CD4-positive, alpha-beta T cell (primary cell): ENCODE measurements at regions not wholly inside any gene's neighbourhood (a gene's known extent, or its start where the extent isn't known, plus 50 kb on each side); places are given as distances from the start of the nearest gene placed in this dataset.

Source experiments
- ATAC-seq: fragments of 200-7000 bp; cut with Tn5 transposase; one replicate; pipeline ENCODE4 v1.10.0; 2022; ENCODE audit warnings: mild to moderate bottlenecking; ENCODE audit not compliant: poor library complexity
- CTCF ChIA-PET: fragments of 350-600 bp; sonication (Branson Sonifier 250); formaldehyde crosslinking; loops from one replicate; lab custom pipeline; 2021; ENCODE audit warnings: antibody characterized with exemption, inconsistent platforms; lab: Charles Lee
- POLR2A ChIA-PET: fragments of 350-600 bp; sonication (Branson Sonifier 250); formaldehyde crosslinking; loops from one replicate; lab custom pipeline; 2021; ENCODE audit warnings: antibody characterized with exemption, inconsistent platforms; lab: Charles Lee
- DNase-seq, 14 experiments: peaks; one replicate each; pipeline ENCODE4 v3.0.0-alpha.2; 2013 to 2020; ENCODE audit warnings: mixed read lengths in 2 of 14
- H3K27ac ChIP-seq, 2 donors: one replicate each; pipeline versions ENCODE4 v1.5.1 to v1.7.0; 2013; ENCODE audit warnings: low read length in 2 of 2, low read depth in 1 of 2, mild to moderate bottlenecking in 1 of 2
- H3K27me3 ChIP-seq, 2 experiments: 1 replicate in 1 of 2; 2 replicates in 1 of 2; pipeline versions ENCODE4 v1.6.1 to v1.7.0; 2013; ENCODE audit warnings: low read length in 2 of 2, control low read depth in 1 of 2, mild to moderate bottlenecking in 1 of 2, moderate library complexity in 1 of 2; ENCODE audit not compliant: insufficient read depth in 2 of 2, control insufficient read depth in 1 of 2
- H3K36me3 ChIP-seq: one replicate; pipeline ENCODE4 v1.6.1; 2013; ENCODE audit warnings: low read length, control low read depth; ENCODE audit not compliant: insufficient read depth
- H3K4me1 ChIP-seq: one replicate; pipeline ENCODE4 v1.6.1; 2013; ENCODE audit warnings: low read length, control low read depth; ENCODE audit not compliant: insufficient read depth
- H3K4me3 ChIP-seq: one replicate; pipeline ENCODE4 v1.5.1; 2013; ENCODE audit warnings: mild to moderate bottlenecking, low read length, moderate library complexity
- H3K9me3 ChIP-seq, 2 experiments: 1 replicate in 1 of 2; 2 replicates in 1 of 2; pipeline versions ENCODE4 v1.6.1 to v1.7.0; 2013; ENCODE audit warnings: low read length in 2 of 2, mild to moderate bottlenecking in 2 of 2, control low read depth in 1 of 2, moderate library complexity in 1 of 2; ENCODE audit not compliant: control insufficient read depth in 1 of 2, insufficient read depth in 1 of 2
- H3K27ac Mint-ChIP-seq: one replicate; pipeline ENCODE4 v1.8.0; 2020; ENCODE audit warnings: mixed read lengths
- H3K27me3 Mint-ChIP-seq: one replicate; pipeline ENCODE4 v1.8.0; 2021; ENCODE audit warnings: mixed read lengths
- H3K36me3 Mint-ChIP-seq: one replicate; pipeline ENCODE4 v1.8.0; 2021; ENCODE audit warnings: low read depth, mixed read lengths
- H3K4me1 Mint-ChIP-seq: one replicate; pipeline ENCODE4 v1.8.0; 2021; ENCODE audit warnings: low read depth, mixed read lengths
- H3K4me3 Mint-ChIP-seq: one replicate; pipeline ENCODE4 v1.8.0; 2020; ENCODE audit warnings: mild to moderate bottlenecking, mixed read lengths
- H3K9me3 Mint-ChIP-seq: one replicate; pipeline ENCODE4 v1.8.0; 2020; ENCODE audit warnings: mixed read lengths
- intact Hi-C, 2 experiments: fragments of 100-400 bp; cut with DNase I in 1 of 2; cut with micrococcal nuclease in 1 of 2; formaldehyde crosslinking; loops; one replicate each; pipeline versions ENCODE4 v1.15.1 to v1.9.0; 2023 to 2025; cut with DNase I, micrococcal nuclease
- TF ChIP-seq, protein P1 (sequence below): fragments of 200-600 bp; IDR thresholded peaks from one replicate; pipeline ENCODE4 v1.8.0; 2022; ENCODE audit warnings: antibody characterized with exemption, mild to moderate bottlenecking

DNA sequence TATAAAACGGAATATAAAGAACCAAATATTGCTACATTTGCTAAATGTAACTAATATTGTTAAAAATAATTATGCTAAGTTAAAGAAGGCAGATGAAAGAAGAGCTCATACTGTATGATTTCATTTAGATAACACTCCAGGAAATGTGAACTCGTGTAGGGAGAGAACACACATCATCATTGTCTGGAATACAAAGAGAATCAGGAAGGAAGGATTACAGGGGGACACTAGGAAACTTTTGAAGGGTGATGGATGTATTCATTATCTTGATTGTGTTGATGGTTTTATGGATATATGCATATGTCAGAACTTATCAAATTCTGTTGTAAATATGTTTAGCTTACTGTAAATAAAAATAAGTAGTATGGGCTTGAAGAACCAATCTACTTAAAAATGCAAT, 104.1 kb upstream of the TRIB2 start:
- intact Hi-C loops: no loop called here
- Histone ChIP-seq H3K27me3 (no peaks in the 10 kb centered on the region), H3K9me3 (peaks cover 0 to 6% of the 10 kb centered on the region in 2 experiments), H3K36me3 (no peaks in the 10 kb centered on the region), H3K27ac (no peak overlapping the region), H3K4me3 (no peak overlapping the region), H3K4me1 (no peaks in the 10 kb centered on the region)
- TF ChIP-seq, protein P1, sequence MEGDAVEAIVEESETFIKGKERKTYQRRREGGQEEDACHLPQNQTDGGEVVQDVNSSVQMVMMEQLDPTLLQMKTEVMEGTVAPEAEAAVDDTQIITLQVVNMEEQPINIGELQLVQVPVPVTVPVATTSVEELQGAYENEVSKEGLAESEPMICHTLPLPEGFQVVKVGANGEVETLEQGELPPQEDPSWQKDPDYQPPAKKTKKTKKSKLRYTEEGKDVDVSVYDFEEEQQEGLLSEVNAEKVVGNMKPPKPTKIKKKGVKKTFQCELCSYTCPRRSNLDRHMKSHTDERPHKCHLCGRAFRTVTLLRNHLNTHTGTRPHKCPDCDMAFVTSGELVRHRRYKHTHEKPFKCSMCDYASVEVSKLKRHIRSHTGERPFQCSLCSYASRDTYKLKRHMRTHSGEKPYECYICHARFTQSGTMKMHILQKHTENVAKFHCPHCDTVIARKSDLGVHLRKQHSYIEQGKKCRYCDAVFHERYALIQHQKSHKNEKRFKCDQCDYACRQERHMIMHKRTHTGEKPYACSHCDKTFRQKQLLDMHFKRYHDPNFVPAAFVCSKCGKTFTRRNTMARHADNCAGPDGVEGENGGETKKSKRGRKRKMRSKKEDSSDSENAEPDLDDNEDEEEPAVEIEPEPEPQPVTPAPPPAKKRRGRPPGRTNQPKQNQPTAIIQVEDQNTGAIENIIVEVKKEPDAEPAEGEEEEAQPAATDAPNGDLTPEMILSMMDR: no peak
- no peak for ATAC-seq
- no peaks in the 10 kb centered on the region for H3K27me3 Mint-ChIP-seq
- DNase-seq: no peak
- ChIA-PET CTCF (no interaction called here), POLR2A (interaction anchor here (0.8 to 0.9 kb wide), 2 partner anchors 11 to 13 kb away, joined by 3 read pairs; no protein-coding TSS in a partner anchor)
- no peak overlapping the region for H3K4me3 Mint-ChIP-seq
- no peaks in the 10 kb centered on the region for H3K9me3 Mint-ChIP-seq
- no peak overlapping the region for H3K27ac Mint-ChIP-seq
- H3K36me3 Mint-ChIP-seq: no peaks in the 10 kb centered on the region
- H3K4me1 Mint-ChIP-seq: peaks cover 21% of the 10 kb centered on the region

DNA sequence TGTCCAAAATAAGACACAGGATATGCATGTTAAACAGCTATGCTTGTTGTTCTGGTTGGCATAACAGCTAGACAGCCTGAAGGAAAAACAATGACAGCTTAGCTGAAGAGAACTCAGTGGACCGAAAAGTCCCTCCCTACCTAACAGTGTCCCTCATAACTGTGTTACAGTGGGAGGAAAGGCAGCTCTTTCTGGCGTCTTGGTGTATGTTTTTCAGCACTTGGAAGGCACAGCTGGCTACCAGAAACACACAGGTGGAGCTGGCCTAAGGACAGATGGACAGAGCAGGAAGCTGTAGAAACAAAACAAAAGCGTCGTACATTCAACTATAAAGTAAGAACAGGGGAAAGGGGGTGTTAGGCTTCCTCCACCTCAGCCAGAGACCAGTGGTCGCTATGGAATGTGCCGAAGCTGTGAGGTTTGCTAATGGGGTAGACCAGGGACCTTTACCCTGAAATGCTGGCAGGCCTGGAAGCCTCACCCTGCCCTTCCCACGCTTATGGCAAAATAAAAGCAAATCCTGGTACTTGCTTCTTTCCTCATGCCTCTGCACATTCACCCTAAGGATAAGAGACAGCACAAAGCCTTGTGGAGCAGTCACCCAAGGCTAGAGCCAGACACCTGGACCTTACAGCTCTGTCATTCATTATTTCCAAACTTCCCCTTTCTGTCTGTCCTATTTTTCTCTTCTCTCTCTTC, 103.5 kb upstream of the TRIB2 start:
- no peaks in the 10 kb centered on the region for H3K9me3 Mint-ChIP-seq
- no peak overlapping the region for H3K4me3 ChIP-seq
- H3K27me3 ChIP-seq: no peaks in the 10 kb centered on the region
- H3K4me1 ChIP-seq: no peaks in the 10 kb centered on the region
- no peaks in the 10 kb centered on the region for H3K27me3 Mint-ChIP-seq
- H3K4me3 Mint-ChIP-seq: no peak overlapping the region
- intact Hi-C loops: no loop called here
- H3K27ac ChIP-seq: no peak overlapping the region
- peaks cover 0 to 6% of the 10 kb centered on the region in 2 experiments for H3K9me3 ChIP-seq
- H3K4me1 Mint-ChIP-seq: peaks cover 21% of the 10 kb centered on the region
- DNase-seq: no peak
- no peaks in the 10 kb centered on the region for H3K36me3 Mint-ChIP-seq
- H3K36me3 ChIP-seq: no peaks in the 10 kb centered on the region
- CTCF ChIA-PET: no interaction called here
- POLR2A ChIA-PET: interaction anchor here (0.6 to 0.9 kb wide), 3 partner anchors 12 to 102 kb away, joined by 3 read pairs; no protein-coding TSS in a partner anchor
- no peak for ATAC-seq
- TF ChIP-seq, protein P1: no peak
- H3K27ac Mint-ChIP-seq: no peak overlapping the region

DNA sequence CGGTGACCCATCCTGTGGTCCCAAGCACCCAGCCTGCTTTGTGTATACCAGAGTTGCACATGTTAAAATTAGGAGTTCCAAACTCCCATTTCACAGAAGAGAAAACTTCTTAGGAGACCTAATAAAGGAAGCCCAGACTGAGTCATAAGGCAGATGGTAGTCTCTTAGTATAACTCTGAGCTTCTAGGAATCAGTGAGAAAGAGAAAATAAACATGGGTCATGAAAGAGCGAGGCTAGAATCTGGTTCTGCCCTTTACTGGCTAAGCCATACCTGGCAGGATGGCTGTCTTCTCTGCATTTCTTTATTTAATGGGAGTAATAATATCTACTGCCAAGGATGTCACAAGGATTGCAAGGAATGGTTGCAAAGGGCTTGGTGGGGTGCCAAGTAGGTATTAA, 101.2 kb upstream of the TRIB2 start:
- CTCF ChIA-PET: no interaction called here
- H3K9me3 Mint-ChIP-seq: no peaks in the 10 kb centered on the region
- no peaks in the 10 kb centered on the region for H3K27me3 ChIP-seq

More for the DNA sequence above, 101.2 kb upstream of the TRIB2 start:
- no peak for ATAC-seq
- DNase-seq: no peak
- Histone ChIP-seq H3K9me3 (no peaks in the 10 kb centered on the region), H3K4me3 (no peak overlapping the region), H3K36me3 (no peaks in the 10 kb centered on the region), H3K27ac (no peak overlapping the region), H3K4me1 (no peaks in the 10 kb centered on the region)
- Mint-ChIP-seq H3K4me1 (peaks cover 21% of the 10 kb centered on the region), H3K27ac (no peak overlapping the region), H3K27me3 (no peaks in the 10 kb centered on the region), H3K4me3 (no peak overlapping the region), H3K36me3 (no peaks in the 10 kb centered on the region)
- intact Hi-C loops: no loop called here
- TF ChIP-seq, protein P1: no peak
- POLR2A ChIA-PET: no interaction called here
